Osteocyte (in vitro differentiated cells): ENCODE measurements at regions not wholly inside any gene's neighbourhood (a gene's known extent, or its start where the extent isn't known, plus 50 kb on each side); places are given as distances from the start of the nearest gene placed in this dataset.

Experiments used
- DNase-seq: peaks from one replicate; pipeline ENCODE4 v3.0.0; 2021; ENCODE audit warnings: mixed read lengths; ENCODE audit not compliant: unreplicated experiment; ENCODE audit errors: extremely low spot score
- H3K27ac Mint-ChIP-seq: one replicate; pipeline ENCODE4 v1.8.0; 2021; ENCODE audit warnings: mild to moderate bottlenecking, mixed read lengths; ENCODE audit not compliant: unreplicated experiment
- H3K27me3 Mint-ChIP-seq: one replicate; pipeline ENCODE4 v1.8.0; 2021; ENCODE audit warnings: mixed read lengths; ENCODE audit not compliant: unreplicated experiment
- H3K36me3 Mint-ChIP-seq: one replicate; pipeline ENCODE4 v1.8.0; 2021; ENCODE audit warnings: mixed read lengths; ENCODE audit not compliant: unreplicated experiment
- H3K4me1 Mint-ChIP-seq: one replicate; pipeline ENCODE4 v1.8.0; 2021; ENCODE audit warnings: mixed read lengths; ENCODE audit not compliant: unreplicated experiment
- H3K4me3 Mint-ChIP-seq: one replicate; pipeline ENCODE4 v1.8.0; 2021; ENCODE audit warnings: mild to moderate bottlenecking, moderate library complexity, mixed read lengths; ENCODE audit not compliant: unreplicated experiment
- H3K9me3 Mint-ChIP-seq: one replicate; pipeline ENCODE4 v1.8.0; 2021; ENCODE audit warnings: mixed read lengths; ENCODE audit not compliant: unreplicated experiment
- TF ChIP-seq, protein P1 (sequence below): fragments of 200-600 bp; sonication (generic); IDR thresholded peaks from 2 replicates; pipeline ENCODE4 v1.5.0; 2021; ENCODE audit warnings: antibody characterized with exemption, mild to moderate bottlenecking, moderate library complexity

- Mint-ChIP-seq H3K27ac (no peak overlapping the region), H3K36me3 (no peaks in the 10 kb centered on the region), H3K27me3 (peaks cover 68% of the 10 kb centered on the region), H3K4me1 (no peaks in the 10 kb centered on the region), H3K4me3 (no peak overlapping the region), H3K9me3 (no peaks in the 10 kb centered on the region)
- TF ChIP-seq, protein P1, sequence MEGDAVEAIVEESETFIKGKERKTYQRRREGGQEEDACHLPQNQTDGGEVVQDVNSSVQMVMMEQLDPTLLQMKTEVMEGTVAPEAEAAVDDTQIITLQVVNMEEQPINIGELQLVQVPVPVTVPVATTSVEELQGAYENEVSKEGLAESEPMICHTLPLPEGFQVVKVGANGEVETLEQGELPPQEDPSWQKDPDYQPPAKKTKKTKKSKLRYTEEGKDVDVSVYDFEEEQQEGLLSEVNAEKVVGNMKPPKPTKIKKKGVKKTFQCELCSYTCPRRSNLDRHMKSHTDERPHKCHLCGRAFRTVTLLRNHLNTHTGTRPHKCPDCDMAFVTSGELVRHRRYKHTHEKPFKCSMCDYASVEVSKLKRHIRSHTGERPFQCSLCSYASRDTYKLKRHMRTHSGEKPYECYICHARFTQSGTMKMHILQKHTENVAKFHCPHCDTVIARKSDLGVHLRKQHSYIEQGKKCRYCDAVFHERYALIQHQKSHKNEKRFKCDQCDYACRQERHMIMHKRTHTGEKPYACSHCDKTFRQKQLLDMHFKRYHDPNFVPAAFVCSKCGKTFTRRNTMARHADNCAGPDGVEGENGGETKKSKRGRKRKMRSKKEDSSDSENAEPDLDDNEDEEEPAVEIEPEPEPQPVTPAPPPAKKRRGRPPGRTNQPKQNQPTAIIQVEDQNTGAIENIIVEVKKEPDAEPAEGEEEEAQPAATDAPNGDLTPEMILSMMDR: no peak
- DNase-seq: no peak
Measured at GRCh38 chr15:69533522-69533921, 80.9 kb downstream of the RPLP1 start.

DNA sequence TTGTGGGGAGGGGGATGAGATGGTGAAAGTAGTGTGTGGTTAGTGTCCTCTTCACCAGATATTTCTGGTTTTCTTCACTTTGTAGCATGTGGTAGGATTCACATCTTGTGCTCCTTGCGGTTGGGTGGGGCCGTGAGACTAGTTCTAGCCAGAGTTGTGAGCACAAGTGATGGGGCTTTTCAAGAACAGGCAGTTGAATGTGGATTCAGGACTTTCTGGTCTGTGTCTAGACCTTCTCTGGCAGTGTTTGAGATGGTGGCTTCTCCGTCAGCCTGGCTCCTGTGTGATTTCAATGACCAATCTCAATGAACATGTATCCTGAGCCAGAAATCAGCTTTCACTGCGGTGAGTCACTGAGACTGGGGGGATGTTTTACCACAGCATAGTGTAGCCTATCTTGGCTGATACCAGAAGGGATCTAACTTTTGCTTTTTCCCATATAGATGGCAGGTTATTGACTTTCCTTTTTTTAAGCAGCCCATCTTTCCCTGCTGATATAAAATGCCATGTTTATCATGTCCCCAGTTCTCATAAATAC, 82.6 kb downstream of the RPLP1 start:
- Mint-ChIP-seq H3K27me3 (peaks cover 65% of the 10 kb centered on the region), H3K27ac (no peak overlapping the region), H3K36me3 (no peaks in the 10 kb centered on the region), H3K9me3 (no peaks in the 10 kb centered on the region), H3K4me1 (no peaks in the 10 kb centered on the region), H3K4me3 (no peak overlapping the region)
- no peak for DNase-seq
- TF ChIP-seq, protein P1: no peak

- H3K27ac Mint-ChIP-seq: no peak overlapping the region
Measured at GRCh38 chr15:69535998-69536397, 83.4 kb downstream of the RPLP1 start.

DNA sequence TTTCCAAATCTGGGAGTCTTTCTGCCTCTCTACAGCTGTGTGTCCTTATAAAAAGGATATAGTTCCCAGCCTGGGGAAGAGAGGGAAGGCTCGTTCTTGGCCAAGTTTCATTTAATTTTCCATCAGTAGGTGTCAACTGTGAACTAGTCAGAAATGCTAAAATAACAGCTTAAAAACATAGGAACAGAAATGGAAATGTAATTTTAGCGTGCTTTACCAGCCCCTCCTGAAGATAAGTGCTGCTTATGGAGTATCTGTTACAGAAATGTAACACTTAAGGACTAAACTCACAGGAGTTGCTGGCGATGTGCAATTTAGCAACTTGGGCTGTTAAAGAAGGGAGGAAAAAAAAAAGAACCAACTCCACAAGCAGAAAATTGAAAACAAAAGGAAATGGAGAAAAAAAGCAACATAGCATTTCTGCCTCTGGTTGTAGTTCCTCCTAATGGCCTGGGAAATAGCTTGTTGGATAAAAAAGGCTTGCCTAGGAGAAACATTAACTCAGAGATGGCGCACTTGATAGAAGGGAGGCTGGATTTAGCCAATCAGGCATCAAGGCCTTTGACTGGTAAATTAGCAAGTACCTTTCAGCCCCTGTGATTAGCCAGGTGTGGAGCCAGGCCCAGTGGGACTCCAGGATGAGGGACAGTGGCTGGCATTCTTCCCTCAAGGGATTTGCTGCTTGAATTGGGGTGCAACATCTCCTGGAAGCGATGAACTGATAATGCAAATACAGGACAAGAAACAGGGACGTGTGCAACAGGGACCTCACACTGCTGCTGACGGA, 84.3 kb downstream of the RPLP1 start:
- Mint-ChIP-seq H3K4me1 (no peaks in the 10 kb centered on the region), H3K4me3 (no peak overlapping the region), H3K27me3 (peaks cover 56% of the 10 kb centered on the region), H3K9me3 (no peaks in the 10 kb centered on the region), H3K27ac (no peak overlapping the region), H3K36me3 (no peaks in the 10 kb centered on the region)
- TF ChIP-seq, protein P1: no peak
- no peak for DNase-seq

More at GRCh38 chr15:69535998-69536397, 83.4 kb downstream of the RPLP1 start:
- H3K9me3 Mint-ChIP-seq: no peaks in the 10 kb centered on the region
- TF ChIP-seq, protein P1: no peak
- H3K4me1 Mint-ChIP-seq: no peaks in the 10 kb centered on the region
- DNase-seq: no peak
- H3K27me3 Mint-ChIP-seq: peaks cover 57% of the 10 kb centered on the region
- H3K4me3 Mint-ChIP-seq: no peak overlapping the region
- H3K36me3 Mint-ChIP-seq: no peaks in the 10 kb centered on the region

GRCh38 chr15:69537901-69538300, 85.3 kb downstream of the RPLP1 start:
- no peak for DNase-seq
- H3K9me3 Mint-ChIP-seq: no peaks in the 10 kb centered on the region
- no peak overlapping the region for H3K27ac Mint-ChIP-seq
- peaks cover 53% of the 10 kb centered on the region for H3K27me3 Mint-ChIP-seq
- H3K4me3 Mint-ChIP-seq: no peak overlapping the region
- TF ChIP-seq, protein P1: no peak
- no peaks in the 10 kb centered on the region for H3K4me1 Mint-ChIP-seq
- H3K36me3 Mint-ChIP-seq: no peaks in the 10 kb centered on the region
